ENCODE measurements at regions not wholly inside any gene's neighbourhood (a gene's known extent, or its start where the extent isn't known, plus 50 kb on each side); places are given as distances from the start of the nearest gene placed in this dataset.
"Not testable (repeated sequence)": the region's sequence is repeated elsewhere in the genome, so short reads cannot be mapped to it uniquely, and the experiment has no call there.

DNA sequence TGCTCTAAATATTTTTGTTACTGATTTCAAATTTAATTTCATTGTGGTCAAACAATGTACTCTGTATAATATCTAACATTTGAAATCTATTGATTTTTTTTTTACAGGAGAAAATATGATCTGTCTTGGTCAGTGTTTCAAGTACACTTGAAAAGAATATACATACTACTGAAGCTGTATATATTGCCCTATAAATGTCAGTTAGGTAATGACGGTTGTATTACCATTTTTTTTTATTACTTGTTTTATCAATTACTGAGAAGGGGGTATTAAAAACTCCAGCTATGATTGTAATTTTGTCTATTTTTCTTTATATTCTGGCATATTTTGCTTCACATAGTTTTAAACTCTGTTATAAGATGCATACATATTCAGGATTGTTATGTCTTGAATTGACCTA is 59.7 kb upstream of the CACHD1 start:
- no peak for DNase-seq
- intact Hi-C loops (cut with micrococcal nuclease): no loop called here
- Mint-ChIP-seq H3K4me3 (no peak overlapping the region), H3K9me3 (peaks cover 3 to 14% (median 8%) of the 10 kb centered on the region in 7 donors), H3K36me3 (no peaks in the 10 kb centered on the region), H3K27ac (no peak overlapping the region), H3K4me1 (no peaks in the 10 kb centered on the region), H3K27me3 (ENCODE audit: low read depth in 3 of 3) (peaks cover 2 to 3% (median 2%) of the 10 kb centered on the region in 3 donors)
- no peak overlapping the region for H3K4me3 ChIP-seq (replicated peaks in 1 of 3; ENCODE audit: low read depth in 2 of 3, low read length in 3 of 3)
- H3K9me3 ChIP-seq (replicated peaks in 1 of 2; ENCODE audit: control insufficient read depth in 1 of 2, insufficient read depth in 1 of 2, low read length in 2 of 2): no peaks in the 10 kb centered on the region
- no peaks in the 10 kb centered on the region for H4K20me1 ChIP-seq (ENCODE audit: insufficient read depth, low read length)
- no peak overlapping the region for H3K27ac ChIP-seq (ENCODE audit: low read depth in 1 of 2, low read length in 2 of 2)
- no peak for TF ChIP-seq CTCF (IDR thresholded peaks at IDR 0.05)
- no peaks in the 10 kb centered on the region for H3K79me2 ChIP-seq (ENCODE audit: insufficient read depth, low read length)
- no peaks in the 10 kb centered on the region for H3K4me1 ChIP-seq (ENCODE audit: control insufficient read depth in 1 of 2, insufficient read depth in 2 of 2, low read length in 2 of 2)
- H3K27me3 ChIP-seq (ENCODE audit: control insufficient read depth in 2 of 2, insufficient read depth in 2 of 2, low read length in 2 of 2): no peaks in the 10 kb centered on the region
- H3K4me2 ChIP-seq (replicated peaks; ENCODE audit: extremely low read depth, low read length, poor library complexity, severe bottlenecking): no peak overlapping the region
- H3K9ac ChIP-seq (ENCODE audit: insufficient read depth, low read length, poor library complexity, severe bottlenecking): no peak overlapping the region
- H3K36me3 ChIP-seq (replicated peaks in 1 of 2; ENCODE audit: control insufficient read depth in 1 of 2, insufficient read depth in 2 of 2, low read length in 2 of 2): no peaks in the 10 kb centered on the region
- no CpG with 5 or more reads among the region's 1 CpG for WGBS (ENCODE audit: insufficient coverage)
- no peak overlapping the region for H2AFZ ChIP-seq (ENCODE audit: insufficient read depth, low read depth, low read length, poor library complexity, severe bottlenecking)

- DNase-seq; H3K27ac Mint-ChIP-seq; intact Hi-C loops (cut with micrococcal nuclease); H3K4me3 ChIP-seq (replicated peaks in 1 of 3; ENCODE audit: low read depth in 2 of 3, low read length in 3 of 3); H3K27ac ChIP-seq (ENCODE audit: low read depth in 1 of 2, low read length in 2 of 2); H3K4me2 ChIP-seq (replicated peaks; ENCODE audit: extremely low read depth, low read length, poor library complexity, severe bottlenecking); H3K27me3 Mint-ChIP-seq (ENCODE audit: low read depth in 3 of 3); H3K9ac ChIP-seq (ENCODE audit: insufficient read depth, low read length, poor library complexity, severe bottlenecking); H3K4me1 ChIP-seq (ENCODE audit: control insufficient read depth in 1 of 2, insufficient read depth in 2 of 2, low read length in 2 of 2); H3K27me3 ChIP-seq (ENCODE audit: control insufficient read depth in 2 of 2, insufficient read depth in 2 of 2, low read length in 2 of 2); H2AFZ ChIP-seq (ENCODE audit: insufficient read depth, low read depth, low read length, poor library complexity, severe bottlenecking); H3K9me3 ChIP-seq (replicated peaks in 1 of 2; ENCODE audit: control insufficient read depth in 1 of 2, insufficient read depth in 1 of 2, low read length in 2 of 2); H3K36me3 ChIP-seq (replicated peaks in 1 of 2; ENCODE audit: control insufficient read depth in 1 of 2, insufficient read depth in 2 of 2, low read length in 2 of 2); H3K4me3 Mint-ChIP-seq; H3K36me3 Mint-ChIP-seq; H3K4me1 Mint-ChIP-seq; H3K79me2 ChIP-seq (ENCODE audit: insufficient read depth, low read length); H4K20me1 ChIP-seq (ENCODE audit: insufficient read depth, low read length): not testable (repeated sequence)
- WGBS (ENCODE audit: insufficient coverage): 96% methylated on average over 20 of the region's 56 CpGs
- H3K9me3 Mint-ChIP-seq: peaks cover 3 to 17% (median 11%) of the 10 kb centered on the region in 7 donors
These were observed 54.9 kb upstream of the CACHD1 start for GRCh38 chr1:64414855-64415546.
